Cardiac muscle cell (in vitro differentiated cells and primary cell): ENCODE measurements at regions not wholly inside any gene's neighbourhood (a gene's known extent, or its start where the extent isn't known, plus 50 kb on each side); places are given as distances from the start of the nearest gene placed in this dataset.
"Not testable (repeated sequence)": the region's sequence is repeated elsewhere in the genome, so short reads cannot be mapped to it uniquely, and the experiment has no call there.

Experiments
- DNase-seq, 2 donors: peaks; one replicate each; pipeline versions ENCODE4 v3.0.0 to v3.0.0-alpha.2; 2010 to 2017; ENCODE audit warnings: low read depth in 1 of 2, low spot score in 1 of 2
- H3K27ac ChIP-seq: fragments of 200-600 bp; sonication (generic); 2 replicates; pipeline ENCODE4 v1.5.1; 2016
- H3K27me3 ChIP-seq: fragments of 200-600 bp; sonication (generic); 2 replicates; pipeline ENCODE4 v1.6.0; 2016; ENCODE audit warnings: control low read depth
- H3K36me3 ChIP-seq: fragments of 200-600 bp; sonication (generic); 2 replicates; pipeline ENCODE4 v1.5.1; 2016; ENCODE audit warnings: control low read depth
- H3K4me1 ChIP-seq: fragments of 200-600 bp; sonication (generic); 2 replicates; pipeline ENCODE4 v1.8.1; 2017; ENCODE audit warnings: low read depth, mild to moderate bottlenecking, mixed run types
- H3K4me3 ChIP-seq: fragments of 200-600 bp; sonication (generic); 2 replicates; pipeline ENCODE4 v1.5.1; 2016; ENCODE audit warnings: mild to moderate bottlenecking
- H3K9me3 ChIP-seq: fragments of 200-600 bp; sonication (generic); 2 replicates; pipeline ENCODE4 v1.5.1; 2017; ENCODE audit warnings: low read depth, mild to moderate bottlenecking, control low read depth
- CTCF ChIP-seq: IDR thresholded peaks from 2 replicates; pipeline ENCODE4 v1.5.1; 2012; ENCODE audit warnings: low read depth, mild to moderate bottlenecking, low read length

DNA sequence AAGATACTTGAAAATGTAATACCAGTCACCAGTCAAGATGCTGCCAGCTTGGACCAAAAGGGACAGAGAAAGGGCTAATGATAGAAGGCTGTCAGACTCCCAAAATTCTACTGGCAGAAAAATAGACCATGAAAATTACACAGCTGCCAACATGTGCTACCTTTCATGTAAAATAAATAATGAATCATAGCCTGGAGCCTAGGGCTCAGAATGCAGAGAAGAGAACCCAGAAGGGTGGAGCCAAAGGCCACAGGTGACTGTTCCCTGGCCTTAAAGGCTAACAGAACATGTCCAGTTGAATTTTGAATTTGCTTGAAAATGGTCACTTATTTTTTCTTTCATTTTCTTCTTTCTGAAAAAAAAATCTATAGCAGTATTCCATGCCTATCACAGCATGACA is 1827.0 kb upstream of the MIR17HG start:
- H3K4me1 ChIP-seq, result no peaks in the 10 kb centered on the region
- no peaks in the 10 kb centered on the region for H3K27me3 ChIP-seq
- no peak for DNase-seq
- H3K4me3 ChIP-seq, result no peak overlapping the region
- no peaks in the 10 kb centered on the region for H3K36me3 ChIP-seq
- no peak for TF ChIP-seq CTCF
- H3K9me3 ChIP-seq, result peaks cover 3% of the 10 kb centered on the region
- H3K27ac ChIP-seq, result no peak overlapping the region

- not testable (repeated sequence) for H3K27ac ChIP-seq, H3K4me3 ChIP-seq, DNase-seq, H3K9me3 ChIP-seq, H3K36me3 ChIP-seq, H3K4me1 ChIP-seq, H3K27me3 ChIP-seq
Measured at GRCh38 chr13:89521672-89522071, 1825.8 kb upstream of the MIR17HG start.

GRCh38 chr13:89541091-89542030 is 1806.1 kb upstream of the MIR17HG start:
- DNase-seq, result no peak
- Histone ChIP-seq H3K4me3 (no peak overlapping the region), H3K4me1 (no peaks in the 10 kb centered on the region), H3K27me3 (no peaks in the 10 kb centered on the region), H3K9me3 (no peaks in the 10 kb centered on the region), H3K27ac (no peak overlapping the region), H3K36me3 (no peaks in the 10 kb centered on the region)
- TF ChIP-seq CTCF, result no peak

GRCh38 chr13:89550938-89551337 is 1796.5 kb upstream of the MIR17HG start:
- no peak for TF ChIP-seq CTCF
- no peaks in the 10 kb centered on the region for H3K36me3 ChIP-seq
- H3K27ac ChIP-seq, result no peak overlapping the region
- H3K9me3 ChIP-seq, result no peaks in the 10 kb centered on the region
- no peaks in the 10 kb centered on the region for H3K4me1 ChIP-seq
- no peak overlapping the region for H3K4me3 ChIP-seq
- H3K27me3 ChIP-seq, result no peaks in the 10 kb centered on the region
- no peak for DNase-seq

- no peaks in the 10 kb centered on the region for H3K27me3 ChIP-seq
- H3K4me3 ChIP-seq, result no peak overlapping the region
- no peaks in the 10 kb centered on the region for H3K9me3 ChIP-seq
- no peaks in the 10 kb centered on the region for H3K36me3 ChIP-seq
- no peaks in the 10 kb centered on the region for H3K4me1 ChIP-seq
- no peak for TF ChIP-seq CTCF
- DNase-seq, result no peak
- H3K27ac ChIP-seq, result no peak overlapping the region
Measured at GRCh38 chr13:89554801-89555200, 1792.7 kb upstream of the MIR17HG start.

DNA sequence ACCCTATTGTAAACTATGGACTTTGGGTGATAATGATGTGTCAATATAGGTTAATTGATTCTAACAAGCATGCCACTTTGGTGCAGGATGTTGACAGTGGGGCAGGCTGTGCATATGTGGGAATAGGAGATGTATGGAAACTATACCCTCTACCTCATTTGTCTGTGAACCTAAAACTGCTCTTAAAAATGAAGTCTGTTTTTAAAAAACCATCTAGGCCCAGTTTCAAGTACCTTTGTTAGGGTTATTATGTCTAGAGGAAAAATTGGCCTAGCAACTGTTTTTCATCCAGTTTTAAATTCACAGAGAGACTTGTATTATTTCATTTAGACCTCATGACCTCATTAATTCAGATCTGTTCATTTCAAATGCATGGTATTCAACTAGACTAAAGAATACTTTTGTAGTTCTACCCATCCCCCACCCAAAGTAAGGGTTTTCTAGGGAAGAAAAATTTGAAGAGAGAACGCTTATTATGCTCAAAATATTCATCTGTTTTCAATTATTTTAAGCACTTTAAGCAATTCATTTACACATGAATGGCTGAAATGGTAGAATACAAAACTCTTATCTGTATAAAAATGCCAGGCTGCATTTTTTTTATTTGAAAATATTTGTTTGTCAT is 1781.9 kb upstream of the MIR17HG start:
- no peaks in the 10 kb centered on the region for H3K4me1 ChIP-seq
- no peaks in the 10 kb centered on the region for H3K27me3 ChIP-seq
- no peak overlapping the region for H3K27ac ChIP-seq

More for the DNA sequence above, 1781.9 kb upstream of the MIR17HG start:
- Histone ChIP-seq H3K9me3 (no peaks in the 10 kb centered on the region), H3K4me3 (no peak overlapping the region), H3K36me3 (no peaks in the 10 kb centered on the region)
- DNase-seq, result no peak
- TF ChIP-seq CTCF, result no peak
